Mucosa of descending colon (tissue), 3 donors: ENCODE measurements at regions not wholly inside any gene's neighbourhood (a gene's known extent, or its start where the extent isn't known, plus 50 kb on each side); places are given as distances from the start of the nearest gene placed in this dataset.

Experiments
- ATAC-seq: fragments of 200-7000 bp; cut with Tn5 transposase; one replicate; pipeline ENCODE4 v1.9.1; 2020; ENCODE audit warnings: mild to moderate bottlenecking, moderate library complexity
- DNase-seq, 3 donors: peaks; one replicate each; pipeline ENCODE4 v3.0.0-alpha.2; 2020
- H3K36me3 ChIP-seq: fragments of 200-600 bp; one replicate; pipeline ENCODE4 v1.8.0; 2021; ENCODE audit warnings: low read depth, mild to moderate bottlenecking
- H3K4me1 ChIP-seq: fragments of 200-600 bp; one replicate; pipeline ENCODE4 v1.8.0; 2021; ENCODE audit warnings: low read depth, mild to moderate bottlenecking
- H3K4me3 ChIP-seq: fragments of 200-600 bp; one replicate; pipeline ENCODE4 v1.8.0; 2021; ENCODE audit warnings: mild to moderate bottlenecking
- H3K9me3 ChIP-seq: fragments of 200-600 bp; one replicate; pipeline ENCODE4 v1.8.0; 2021; ENCODE audit warnings: mild to moderate bottlenecking
- CTCF ChIP-seq: fragments of 200-600 bp; IDR thresholded peaks from one replicate; pipeline ENCODE4 v1.8.0; 2022; ENCODE audit warnings: antibody characterized with exemption, mild to moderate bottlenecking
- intact Hi-C, 2 donors: fragments of 100-400 bp; cut with DNase I in 1 of 2; cut with micrococcal nuclease in 1 of 2; formaldehyde crosslinking; loops; one replicate each; pipeline versions ENCODE4 v1.11.0 to v1.11.1; 2022; cut with DNase I, micrococcal nuclease
- donor health status: DM: no; HTN: no; CAD: no; lungs with moderate emphysema.
- donor health status: DM: no; HTN: no; CAD: no.
- donor health status: DM: no; HTN: yes; CAD: no.

GRCh38 chr10:77707570-77707969, 70.0 kb upstream of the KCNMA1 start:
- TF ChIP-seq CTCF = no peak
- intact Hi-C loops = no loop called here
- ATAC-seq = no peak
- Histone ChIP-seq H3K9me3 (no peaks in the 10 kb centered on the region), H3K4me3 (no peak overlapping the region), H3K4me1 (no peaks in the 10 kb centered on the region), H3K36me3 (no peaks in the 10 kb centered on the region)
- DNase-seq = no peak

DNA sequence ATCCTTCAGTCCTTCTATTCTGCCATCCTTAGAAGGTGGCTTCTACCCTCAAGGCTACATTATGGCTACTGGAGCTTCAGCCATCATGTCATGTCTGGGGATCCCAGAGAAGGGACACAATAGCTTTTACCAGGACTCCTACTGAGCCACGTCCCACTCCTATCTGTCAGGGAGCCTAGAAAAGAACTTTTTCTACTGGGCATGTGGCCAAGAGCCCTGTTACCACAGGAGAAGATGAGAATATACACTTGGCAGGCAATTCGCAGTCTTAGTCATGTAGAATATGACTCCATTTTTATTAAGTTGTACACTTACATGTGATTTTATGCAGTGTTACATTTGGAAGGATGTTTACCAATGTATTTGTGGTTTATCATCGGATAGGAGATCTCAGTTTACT, 64.6 kb upstream of the KCNMA1 start:
- intact Hi-C loops = no loop called here
- DNase-seq (no peak), ATAC-seq (no peak)
- Histone ChIP-seq H3K9me3 (no peaks in the 10 kb centered on the region), H3K4me1 (no peaks in the 10 kb centered on the region), H3K36me3 (no peaks in the 10 kb centered on the region), H3K4me3 (no peak overlapping the region)
- TF ChIP-seq CTCF = no peak

DNA sequence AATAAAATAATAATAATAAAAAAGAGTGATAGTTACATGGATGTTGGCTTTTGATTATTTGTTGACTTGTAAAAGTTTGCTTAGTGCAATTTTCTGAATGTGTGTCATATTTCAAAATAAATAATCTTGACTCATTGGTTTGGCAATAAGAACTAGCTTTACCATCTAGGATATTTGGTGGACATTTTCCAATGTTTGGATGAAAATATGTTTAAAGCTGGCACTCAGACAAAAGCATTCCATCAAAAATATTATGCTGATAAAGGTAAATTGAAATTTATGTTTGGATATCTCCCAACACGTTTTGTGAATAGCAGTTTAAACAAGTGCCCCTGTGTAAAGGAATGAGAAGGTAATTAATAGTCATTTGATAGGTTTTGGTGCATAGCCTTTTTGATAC, 62.5 kb upstream of the KCNMA1 start:
- no peak for ATAC-seq
- H3K4me3 ChIP-seq = no peak overlapping the region
- H3K4me1 ChIP-seq = no peaks in the 10 kb centered on the region
- H3K9me3 ChIP-seq = no peaks in the 10 kb centered on the region
- TF ChIP-seq CTCF = no peak
- no peak for DNase-seq
- intact Hi-C loops = no loop called here
- H3K36me3 ChIP-seq = no peaks in the 10 kb centered on the region

GRCh38 chr10:77699080-77699645, 61.6 kb upstream of the KCNMA1 start:
- H3K4me3 ChIP-seq = no peak overlapping the region
- TF ChIP-seq CTCF = no peak

GRCh38 chr10:77698267-77698931, 60.8 kb upstream of the KCNMA1 start:
- Histone ChIP-seq H3K4me3 (no peak overlapping the region), H3K9me3 (no peaks in the 10 kb centered on the region), H3K36me3 (no peaks in the 10 kb centered on the region), H3K4me1 (no peaks in the 10 kb centered on the region)
- no peak for TF ChIP-seq CTCF
- DNase-seq (no peak), ATAC-seq (no peak)
- intact Hi-C loops = no loop called here

More at GRCh38 chr10:77699080-77699645, 61.6 kb upstream of the KCNMA1 start:
- ATAC-seq (no peak), DNase-seq (no peak)
- H3K36me3 ChIP-seq = no peaks in the 10 kb centered on the region
- no peaks in the 10 kb centered on the region for H3K4me1 ChIP-seq
- no peaks in the 10 kb centered on the region for H3K9me3 ChIP-seq
- intact Hi-C loops = no loop called here

DNA sequence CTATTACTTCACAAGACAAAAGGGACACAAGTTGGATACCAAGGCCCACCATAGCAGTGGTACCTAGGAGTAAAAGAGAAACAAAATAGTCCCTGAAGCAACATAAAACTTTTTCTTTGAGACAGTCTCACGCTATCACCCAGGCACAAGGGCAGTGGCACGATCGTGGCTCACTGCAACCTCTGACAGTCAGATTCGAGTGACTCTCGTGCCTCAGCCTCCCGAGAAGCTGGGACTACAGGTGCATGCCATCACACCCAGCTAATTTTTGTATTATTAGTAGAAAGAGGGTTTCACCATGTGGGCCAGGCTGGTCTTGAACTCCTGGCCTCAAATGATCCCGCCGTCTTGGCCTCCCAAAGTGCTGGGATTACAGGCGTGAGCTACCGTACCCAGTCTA, 59.0 kb upstream of the KCNMA1 start:
- intact Hi-C loops = no loop called here
- H3K4me3 ChIP-seq = no peak overlapping the region
- no peaks in the 10 kb centered on the region for H3K9me3 ChIP-seq
- ATAC-seq = no peak
- no peaks in the 10 kb centered on the region for H3K36me3 ChIP-seq
- TF ChIP-seq CTCF = no peak
- H3K4me1 ChIP-seq = no peaks in the 10 kb centered on the region
- no peak for DNase-seq
